Neural cell (in vitro differentiated cells): ENCODE measurements at regions not wholly inside any gene's neighbourhood (a gene's known extent, or its start where the extent isn't known, plus 50 kb on each side); places are given as distances from the start of the nearest gene placed in this dataset.
A peak's percentile ranks its signal among the peaks of the same experiment; 100 is the strongest.

ENCODE experiments used
- EP300 ChIP-seq: fragments of 450-650 bp; conservative IDR thresholded peaks from 2 replicates; pipeline ENCODE4 v1.6.1; 2014; ENCODE audit warnings: antibody characterized with exemption, mild to moderate bottlenecking, moderate library complexity; ENCODE audit not compliant: poor library complexity, severe bottlenecking
- EZH2 ChIP-seq: fragments of 200-600, 300-800 bp; shearing (Covaris generic), sonication (generic); IDR thresholded peaks from 2 replicates; pipeline ENCODE4 v1.6.1; 2014; ENCODE audit warnings: antibody characterized with exemption, low read length, borderline replicate concordance, mild to moderate bottlenecking; ENCODE audit not compliant: insufficient read depth, poor library complexity, severe bottlenecking
- POLR2AphosphoS5 ChIP-seq: IDR thresholded peaks from 2 replicates; pipeline ENCODE4 v1.6.1; 2012
- SMC3 ChIP-seq: fragments of 450-650 bp; conservative IDR thresholded peaks from 2 replicates; pipeline ENCODE4 v1.6.1; 2014; ENCODE audit warnings: antibody characterized with exemption, mild to moderate bottlenecking, moderate library complexity; ENCODE audit not compliant: poor library complexity
- TF ChIP-seq, protein P1 (sequence below): fragments of 450-650 bp; IDR thresholded peaks from 2 replicates; pipeline ENCODE4 v1.5.1; 2014; ENCODE audit warnings: antibody characterized with exemption, mild to moderate bottlenecking, moderate library complexity; ENCODE audit not compliant: poor library complexity, severe bottlenecking
- TF ChIP-seq, protein P2 (sequence below): IDR thresholded peaks from 2 replicates; pipeline ENCODE4 v1.6.1; 2012; ENCODE audit warnings: borderline replicate concordance

DNA sequence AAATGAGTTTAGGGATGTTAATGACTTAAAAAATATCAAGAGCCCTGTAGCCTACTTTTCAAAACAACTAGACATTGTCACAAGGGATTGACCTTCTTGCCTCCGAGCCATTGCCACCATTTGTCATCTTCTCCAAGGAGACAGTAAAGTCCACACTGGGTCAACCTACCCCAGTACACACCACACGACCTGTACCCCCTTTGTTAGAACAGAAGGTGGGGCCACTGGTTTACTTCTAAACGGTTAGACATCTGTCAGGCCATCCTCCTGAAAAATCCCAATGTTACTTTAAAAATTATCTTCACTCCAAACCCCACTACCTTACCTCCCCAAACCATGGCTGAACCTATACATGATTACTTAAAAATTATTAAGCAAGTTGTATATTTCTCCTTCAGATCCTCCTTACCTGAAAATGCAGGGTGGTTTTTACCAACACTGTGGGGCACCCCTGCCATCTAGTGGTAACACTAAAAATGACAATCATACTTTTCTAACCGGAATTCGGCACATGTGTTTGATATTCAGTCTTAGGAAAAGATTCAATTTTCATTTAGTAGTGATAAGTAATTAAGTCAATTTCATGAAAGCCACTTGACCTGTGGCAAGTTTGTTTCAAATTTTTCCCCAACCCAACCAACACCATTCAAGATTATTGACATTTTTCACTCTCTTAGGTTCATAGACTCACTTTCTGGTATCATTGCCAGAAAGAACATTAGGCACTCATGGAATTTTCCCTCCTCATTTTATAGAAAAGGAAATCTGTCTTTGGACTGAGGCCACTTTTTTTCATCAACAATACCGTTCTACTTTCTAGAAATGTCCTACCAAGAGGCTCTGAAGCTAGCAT, 265.3 kb upstream of the PKDCC start:
- TF ChIP-seq, protein P1, sequence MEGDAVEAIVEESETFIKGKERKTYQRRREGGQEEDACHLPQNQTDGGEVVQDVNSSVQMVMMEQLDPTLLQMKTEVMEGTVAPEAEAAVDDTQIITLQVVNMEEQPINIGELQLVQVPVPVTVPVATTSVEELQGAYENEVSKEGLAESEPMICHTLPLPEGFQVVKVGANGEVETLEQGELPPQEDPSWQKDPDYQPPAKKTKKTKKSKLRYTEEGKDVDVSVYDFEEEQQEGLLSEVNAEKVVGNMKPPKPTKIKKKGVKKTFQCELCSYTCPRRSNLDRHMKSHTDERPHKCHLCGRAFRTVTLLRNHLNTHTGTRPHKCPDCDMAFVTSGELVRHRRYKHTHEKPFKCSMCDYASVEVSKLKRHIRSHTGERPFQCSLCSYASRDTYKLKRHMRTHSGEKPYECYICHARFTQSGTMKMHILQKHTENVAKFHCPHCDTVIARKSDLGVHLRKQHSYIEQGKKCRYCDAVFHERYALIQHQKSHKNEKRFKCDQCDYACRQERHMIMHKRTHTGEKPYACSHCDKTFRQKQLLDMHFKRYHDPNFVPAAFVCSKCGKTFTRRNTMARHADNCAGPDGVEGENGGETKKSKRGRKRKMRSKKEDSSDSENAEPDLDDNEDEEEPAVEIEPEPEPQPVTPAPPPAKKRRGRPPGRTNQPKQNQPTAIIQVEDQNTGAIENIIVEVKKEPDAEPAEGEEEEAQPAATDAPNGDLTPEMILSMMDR = peak; percentile 90
- TF ChIP-seq SMC3 (peak; percentile 96), EP300 (no peak), POLR2AphosphoS5 (no peak), EZH2 (no peak)
- TF ChIP-seq, protein P2, sequence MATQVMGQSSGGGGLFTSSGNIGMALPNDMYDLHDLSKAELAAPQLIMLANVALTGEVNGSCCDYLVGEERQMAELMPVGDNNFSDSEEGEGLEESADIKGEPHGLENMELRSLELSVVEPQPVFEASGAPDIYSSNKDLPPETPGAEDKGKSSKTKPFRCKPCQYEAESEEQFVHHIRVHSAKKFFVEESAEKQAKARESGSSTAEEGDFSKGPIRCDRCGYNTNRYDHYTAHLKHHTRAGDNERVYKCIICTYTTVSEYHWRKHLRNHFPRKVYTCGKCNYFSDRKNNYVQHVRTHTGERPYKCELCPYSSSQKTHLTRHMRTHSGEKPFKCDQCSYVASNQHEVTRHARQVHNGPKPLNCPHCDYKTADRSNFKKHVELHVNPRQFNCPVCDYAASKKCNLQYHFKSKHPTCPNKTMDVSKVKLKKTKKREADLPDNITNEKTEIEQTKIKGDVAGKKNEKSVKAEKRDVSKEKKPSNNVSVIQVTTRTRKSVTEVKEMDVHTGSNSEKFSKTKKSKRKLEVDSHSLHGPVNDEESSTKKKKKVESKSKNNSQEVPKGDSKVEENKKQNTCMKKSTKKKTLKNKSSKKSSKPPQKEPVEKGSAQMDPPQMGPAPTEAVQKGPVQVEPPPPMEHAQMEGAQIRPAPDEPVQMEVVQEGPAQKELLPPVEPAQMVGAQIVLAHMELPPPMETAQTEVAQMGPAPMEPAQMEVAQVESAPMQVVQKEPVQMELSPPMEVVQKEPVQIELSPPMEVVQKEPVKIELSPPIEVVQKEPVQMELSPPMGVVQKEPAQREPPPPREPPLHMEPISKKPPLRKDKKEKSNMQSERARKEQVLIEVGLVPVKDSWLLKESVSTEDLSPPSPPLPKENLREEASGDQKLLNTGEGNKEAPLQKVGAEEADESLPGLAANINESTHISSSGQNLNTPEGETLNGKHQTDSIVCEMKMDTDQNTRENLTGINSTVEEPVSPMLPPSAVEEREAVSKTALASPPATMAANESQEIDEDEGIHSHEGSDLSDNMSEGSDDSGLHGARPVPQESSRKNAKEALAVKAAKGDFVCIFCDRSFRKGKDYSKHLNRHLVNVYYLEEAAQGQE = no peak
